ENCODE measurements at regions not wholly inside any gene's neighbourhood (a gene's known extent, or its start where the extent isn't known, plus 50 kb on each side); places are given as distances from the start of the nearest gene placed in this dataset.

DNA sequence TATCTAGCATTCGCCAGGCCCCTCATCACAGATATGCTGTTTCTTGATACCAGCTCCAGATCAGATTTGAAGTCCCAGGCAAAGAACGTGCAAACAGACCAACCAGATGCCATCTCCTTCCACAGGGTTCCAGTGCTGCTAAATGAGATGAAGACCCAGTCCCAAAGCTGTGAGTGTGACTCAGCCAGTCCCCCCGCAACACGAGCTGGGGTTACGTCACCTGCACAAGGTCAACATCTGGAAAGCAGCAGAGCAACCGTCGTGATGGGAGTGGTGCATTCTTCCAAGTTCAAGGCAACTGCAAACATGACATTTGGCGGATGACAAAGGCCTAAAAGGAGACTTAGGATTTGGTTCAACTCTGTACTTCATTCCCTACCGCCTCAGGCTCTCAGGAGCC lies 69.6 kb upstream of the TIAM1 start (continued):
- TF ChIP-seq, protein P1, sequence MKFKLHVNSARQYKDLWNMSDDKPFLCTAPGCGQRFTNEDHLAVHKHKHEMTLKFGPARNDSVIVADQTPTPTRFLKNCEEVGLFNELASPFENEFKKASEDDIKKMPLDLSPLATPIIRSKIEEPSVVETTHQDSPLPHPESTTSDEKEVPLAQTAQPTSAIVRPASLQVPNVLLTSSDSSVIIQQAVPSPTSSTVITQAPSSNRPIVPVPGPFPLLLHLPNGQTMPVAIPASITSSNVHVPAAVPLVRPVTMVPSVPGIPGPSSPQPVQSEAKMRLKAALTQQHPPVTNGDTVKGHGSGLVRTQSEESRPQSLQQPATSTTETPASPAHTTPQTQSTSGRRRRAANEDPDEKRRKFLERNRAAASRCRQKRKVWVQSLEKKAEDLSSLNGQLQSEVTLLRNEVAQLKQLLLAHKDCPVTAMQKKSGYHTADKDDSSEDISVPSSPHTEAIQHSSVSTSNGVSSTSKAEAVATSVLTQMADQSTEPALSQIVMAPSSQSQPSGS (IDR thresholded peaks at IDR 0.05; ENCODE audit: low read length) = no peak
